Thyroid gland (tissue), 4 donors: ENCODE measurements at regions not wholly inside any gene's neighbourhood (a gene's known extent, or its start where the extent isn't known, plus 50 kb on each side); places are given as distances from the start of the nearest gene placed in this dataset.

ENCODE experiments used
- DNase-seq, 2 donors: peaks; one replicate each; pipeline ENCODE4 v3.0.0-alpha.2; 2019
- H3K27ac ChIP-seq, 3 donors: fragments of 200-600 bp; sonication (generic); 1 replicate in 2 of 3; 2 replicates in 1 of 3; pipeline ENCODE4 v1.5.1; 2016 to 2019; ENCODE audit warnings: mild to moderate bottlenecking in 1 of 3, moderate library complexity in 1 of 3
- H3K27me3 ChIP-seq: fragments of 200-600 bp; sonication (generic); one replicate; pipeline ENCODE4 v1.5.1; 2019
- H3K36me3 ChIP-seq, 2 donors: fragments of 200-600 bp; sonication (generic); one replicate each; pipeline ENCODE4 v1.5.1; 2016 to 2019
- H3K4me1 ChIP-seq, 2 donors: fragments of 200-600 bp; sonication (generic); one replicate each; pipeline ENCODE4 v1.5.1; 2017 to 2019
- H3K4me3 ChIP-seq, 3 donors: fragments of 200-600 bp; sonication (generic); replicated peaks in 1 of 3; 1 replicate in 2 of 3; 2 replicates in 1 of 3; pipeline ENCODE4 v1.5.1; 2016; ENCODE audit warnings: mild to moderate bottlenecking in 1 of 3
- H3K9me3 ChIP-seq: fragments of 200-600 bp; sonication (generic); one replicate; pipeline ENCODE4 v1.5.1; 2017
- CTCF ChIP-seq, 6 experiments: fragments of 200-600 bp in 3 of 6; fragments of 450-650 bp in 3 of 6; sonication (generic) in 3 of 6; IDR thresholded peaks; one replicate each; pipeline ENCODE4 v1.5.1; 2016 to 2019; ENCODE audit warnings: antibody characterized with exemption in 6 of 6, mild to moderate bottlenecking in 2 of 6, inconsistent platforms in 1 of 6, moderate library complexity in 1 of 6
- POLR2A ChIP-seq, 2 donors: fragments of 450-650 bp; IDR thresholded peaks; one replicate each; pipeline ENCODE4 v1.6.1; 2017; ENCODE audit warnings: antibody characterized with exemption in 2 of 2, mild to moderate bottlenecking in 2 of 2, moderate library complexity in 1 of 2
- WGBS, 2 donors: methylation state at CpG; one replicate each; pipeline ENCODE4 v1.1.5; 2017; 5-methylcytosine and 5-hydroxymethylcytosine counted together
- intact Hi-C: fragments of 100-400 bp; cut with DNase I; formaldehyde crosslinking; loops from one replicate; pipeline ENCODE4 v1.15.1; 2023

GRCh38 chr2:107411267-107411666 is 415.4 kb upstream of the RGPD4 start:
- Histone ChIP-seq H3K36me3 (no peaks in the 10 kb centered on the region), H3K4me3 (no peak overlapping the region), H3K27me3 (no peaks in the 10 kb centered on the region), H3K9me3 (no peaks in the 10 kb centered on the region), H3K4me1 (peaks cover 10 to 16% of the 10 kb centered on the region in 2 donors), H3K27ac (no peak overlapping the region)
- 84 to 91% methylated on average over 2 of the region's 2 CpGs for WGBS, 2 donors
- intact Hi-C loops = no loop called here
- no peak for DNase-seq
- no peak for TF ChIP-seq POLR2A (IDR thresholded peaks at IDR 0.05)
- TF ChIP-seq CTCF (IDR thresholded peaks at IDR 0.05) = no peak

- intact Hi-C loops = no loop called here
- Histone ChIP-seq H3K9me3 (no peaks in the 10 kb centered on the region), H3K36me3 (no peaks in the 10 kb centered on the region), H3K4me3 (no peak overlapping the region), H3K27ac (peak overlapping the region in 1 of 3 donors; percentile 32), H3K4me1 (peaks cover 10 to 16% of the 10 kb centered on the region in 2 donors), H3K27me3 (no peaks in the 10 kb centered on the region)
- DNase-seq = no peak
- WGBS, 2 donors = 85 to 86% methylated on average over 6 of the region's 6 CpGs
- TF ChIP-seq CTCF (IDR thresholded peaks at IDR 0.05) (no peak), POLR2A (IDR thresholded peaks at IDR 0.05) (no peak)
These were observed 414.3 kb upstream of the RGPD4 start for GRCh38 chr2:107412209-107412904.

- WGBS, 2 donors = 81 to 88% methylated on average over 2 of the region's 2 CpGs
- no peak for TF ChIP-seq CTCF (IDR thresholded peaks at IDR 0.05)
- no peak for TF ChIP-seq POLR2A (IDR thresholded peaks at IDR 0.05)
- no peaks in the 10 kb centered on the region for H3K27me3 ChIP-seq
- H3K27ac ChIP-seq = peak overlapping the region in 2 of 3 donors; percentile 20 to 32
- H3K9me3 ChIP-seq = no peaks in the 10 kb centered on the region
- H3K4me3 ChIP-seq = no peak overlapping the region
- DNase-seq = no peak
- intact Hi-C loops = no loop called here
- H3K36me3 ChIP-seq = no peaks in the 10 kb centered on the region
- H3K4me1 ChIP-seq = peaks cover 13 to 17% of the 10 kb centered on the region in 2 donors
These were observed 413.7 kb upstream of the RGPD4 start for GRCh38 chr2:107412981-107413380.

GRCh38 chr2:107414376-107414775 is 412.3 kb upstream of the RGPD4 start:
- H3K4me1 ChIP-seq = peaks cover 27 to 31% of the 10 kb centered on the region in 2 donors
- H3K4me3 ChIP-seq = no peak overlapping the region
- 73 to 89% methylated on average over 4 of the region's 4 CpGs for WGBS, 2 donors
- intact Hi-C loops = no loop called here
- H3K27ac ChIP-seq = peak overlapping the region in 1 of 3 donors; percentile 32
- TF ChIP-seq POLR2A (IDR thresholded peaks at IDR 0.05) (no peak), CTCF (IDR thresholded peaks at IDR 0.05) (no peak)
- H3K36me3 ChIP-seq = no peaks in the 10 kb centered on the region
- no peaks in the 10 kb centered on the region for H3K9me3 ChIP-seq
- DNase-seq = no peak
- no peaks in the 10 kb centered on the region for H3K27me3 ChIP-seq

GRCh38 chr2:107418708-107419107 is 408.0 kb upstream of the RGPD4 start:
- H3K9me3 ChIP-seq = no peaks in the 10 kb centered on the region
- peak overlapping the region; percentile 40 to 70 (median 53) for H3K27ac ChIP-seq
- no peaks in the 10 kb centered on the region for H3K36me3 ChIP-seq
- DNase-seq = peak; percentile 40 to 51
- H3K27me3 ChIP-seq = no peaks in the 10 kb centered on the region
- TF ChIP-seq CTCF (IDR thresholded peaks at IDR 0.05) = no peak
- TF ChIP-seq POLR2A (IDR thresholded peaks at IDR 0.05) = no peak
- H3K4me3 ChIP-seq = no peak overlapping the region
- peaks cover 23 to 28% of the 10 kb centered on the region in 2 donors for H3K4me1 ChIP-seq
- intact Hi-C loops = no loop called here
- WGBS, 2 donors = 18 to 21% methylated on average over 3 of the region's 3 CpGs
